Ishikawa (cell line): ENCODE measurements at regions not wholly inside any gene's neighbourhood (a gene's known extent, or its start where the extent isn't known, plus 50 kb on each side); places are given as distances from the start of the nearest gene placed in this dataset.

ENCODE experiments used
- CEBPB ChIP-seq: IDR thresholded peaks from 2 replicates; pipeline ENCODE4 v1.6.1; 2012
- CREB1 ChIP-seq: IDR thresholded peaks from 2 replicates; pipeline ENCODE4 v1.6.1; 2012; ENCODE audit warnings: low read depth
- EGR1 ChIP-seq: IDR thresholded peaks from 2 replicates; pipeline ENCODE4 v1.6.1; 2012
- EP300 ChIP-seq: IDR thresholded peaks from 2 replicates; pipeline ENCODE4 v1.6.1; 2012; ENCODE audit warnings: borderline replicate concordance
- FOXM1 ChIP-seq: IDR thresholded peaks from 2 replicates; pipeline ENCODE4 v1.6.1; 2012; ENCODE audit warnings: low read depth, borderline replicate concordance
- MAX ChIP-seq: IDR thresholded peaks from 2 replicates; pipeline ENCODE4 v1.6.1; 2012
- NFIC ChIP-seq: IDR thresholded peaks from 2 replicates; pipeline ENCODE4 v1.6.1; 2012
- RAD21 ChIP-seq: IDR thresholded peaks from 2 replicates; pipeline ENCODE4 v1.6.1; 2012; ENCODE audit warnings: low read depth
- TAF1 ChIP-seq: IDR thresholded peaks from 2 replicates; pipeline ENCODE4 v1.6.1; 2012; ENCODE audit warnings: low read depth, mild to moderate bottlenecking
- TCF12 ChIP-seq: IDR thresholded peaks from 2 replicates; pipeline ENCODE4 v1.6.1; 2012; ENCODE audit warnings: low read depth
- TEAD4 ChIP-seq: IDR thresholded peaks from 2 replicates; pipeline ENCODE4 v1.6.1; 2012
- USF1 ChIP-seq: IDR thresholded peaks from 2 replicates; pipeline ENCODE4 v1.6.1; 2012
- YY1 ChIP-seq: IDR thresholded peaks from 2 replicates; pipeline ENCODE4 v1.6.1; 2012; ENCODE audit warnings: low read depth
- ZBTB7A ChIP-seq: IDR thresholded peaks from 2 replicates; pipeline ENCODE4 v1.6.1; 2012; ENCODE audit warnings: low read depth
- TF ChIP-seq, protein P1 (sequence below): IDR thresholded peaks from 2 replicates; pipeline ENCODE4 v1.6.1; 2012; ENCODE audit warnings: low read depth, mild to moderate bottlenecking

DNA sequence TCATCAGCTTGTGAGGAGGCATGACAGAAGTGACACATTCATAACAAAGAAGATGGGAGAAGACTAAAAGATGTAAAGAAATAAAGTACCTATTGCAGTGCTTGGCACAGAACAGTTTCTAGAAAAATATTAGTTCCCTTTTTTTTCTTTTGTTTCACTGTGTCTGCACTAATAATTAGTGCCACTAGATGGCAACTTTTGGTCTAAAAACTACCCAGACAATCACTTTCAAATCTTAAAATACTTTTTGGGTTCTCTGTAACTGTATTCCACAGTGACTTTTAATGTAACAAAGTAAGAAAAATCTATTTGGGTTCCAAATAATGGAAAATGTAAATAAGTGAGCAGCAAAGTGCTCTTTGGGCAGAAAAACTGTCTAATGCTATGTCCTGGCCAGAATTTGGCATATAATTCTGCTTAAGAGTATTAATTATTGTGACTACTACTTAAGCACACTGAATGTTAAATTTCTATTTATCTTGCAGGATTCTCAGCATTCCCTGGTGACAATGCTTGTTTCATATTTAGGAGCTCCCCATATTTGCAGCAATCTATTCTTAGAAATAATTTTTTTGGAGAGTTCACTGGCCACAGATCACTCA is 134.8 kb upstream of the KIF5B start:
- TF ChIP-seq RAD21 (peak; percentile 60), USF1 (no peak)

DNA sequence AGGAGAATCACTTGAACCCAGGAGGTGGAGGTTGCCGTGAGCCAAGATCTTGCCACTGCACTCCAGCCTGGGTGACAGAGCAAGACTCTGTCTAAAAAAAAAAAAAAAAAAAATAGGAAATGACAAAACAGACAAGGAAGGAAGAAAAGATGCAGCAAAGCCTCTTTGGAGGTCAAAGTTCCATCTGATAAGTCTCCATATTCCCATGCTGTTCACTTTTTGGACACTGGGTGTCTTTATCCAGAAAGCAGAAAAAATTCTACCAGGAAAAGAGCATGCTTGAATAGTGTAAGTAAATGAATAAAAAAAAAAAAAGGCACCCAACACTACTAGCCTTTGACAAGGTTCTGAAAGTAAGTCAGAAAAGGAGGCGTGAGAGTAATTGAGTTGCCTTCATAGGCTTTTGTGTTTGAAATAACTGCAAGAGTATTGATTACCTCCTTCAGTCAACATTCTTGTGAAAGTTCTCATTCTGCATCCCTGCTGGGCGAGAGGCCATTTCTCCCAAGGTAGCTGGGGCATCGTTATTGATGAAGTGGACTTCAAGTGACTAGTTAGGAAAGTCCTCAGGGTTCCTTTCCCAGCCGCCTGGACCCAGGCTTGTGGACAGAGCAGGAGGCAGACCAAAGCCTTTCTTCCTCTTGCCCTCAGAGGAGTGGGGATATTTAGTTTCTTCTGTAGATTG is 133.3 kb upstream of the KIF5B start:
- TF ChIP-seq ZBTB7A: no peak
- TF ChIP-seq TAF1: no peak
- TF ChIP-seq USF1: no peak
- no peak for TF ChIP-seq EP300
- no peak for TF ChIP-seq TEAD4
- no peak for TF ChIP-seq FOXM1
- TF ChIP-seq EGR1: no peak
- TF ChIP-seq, protein P1, sequence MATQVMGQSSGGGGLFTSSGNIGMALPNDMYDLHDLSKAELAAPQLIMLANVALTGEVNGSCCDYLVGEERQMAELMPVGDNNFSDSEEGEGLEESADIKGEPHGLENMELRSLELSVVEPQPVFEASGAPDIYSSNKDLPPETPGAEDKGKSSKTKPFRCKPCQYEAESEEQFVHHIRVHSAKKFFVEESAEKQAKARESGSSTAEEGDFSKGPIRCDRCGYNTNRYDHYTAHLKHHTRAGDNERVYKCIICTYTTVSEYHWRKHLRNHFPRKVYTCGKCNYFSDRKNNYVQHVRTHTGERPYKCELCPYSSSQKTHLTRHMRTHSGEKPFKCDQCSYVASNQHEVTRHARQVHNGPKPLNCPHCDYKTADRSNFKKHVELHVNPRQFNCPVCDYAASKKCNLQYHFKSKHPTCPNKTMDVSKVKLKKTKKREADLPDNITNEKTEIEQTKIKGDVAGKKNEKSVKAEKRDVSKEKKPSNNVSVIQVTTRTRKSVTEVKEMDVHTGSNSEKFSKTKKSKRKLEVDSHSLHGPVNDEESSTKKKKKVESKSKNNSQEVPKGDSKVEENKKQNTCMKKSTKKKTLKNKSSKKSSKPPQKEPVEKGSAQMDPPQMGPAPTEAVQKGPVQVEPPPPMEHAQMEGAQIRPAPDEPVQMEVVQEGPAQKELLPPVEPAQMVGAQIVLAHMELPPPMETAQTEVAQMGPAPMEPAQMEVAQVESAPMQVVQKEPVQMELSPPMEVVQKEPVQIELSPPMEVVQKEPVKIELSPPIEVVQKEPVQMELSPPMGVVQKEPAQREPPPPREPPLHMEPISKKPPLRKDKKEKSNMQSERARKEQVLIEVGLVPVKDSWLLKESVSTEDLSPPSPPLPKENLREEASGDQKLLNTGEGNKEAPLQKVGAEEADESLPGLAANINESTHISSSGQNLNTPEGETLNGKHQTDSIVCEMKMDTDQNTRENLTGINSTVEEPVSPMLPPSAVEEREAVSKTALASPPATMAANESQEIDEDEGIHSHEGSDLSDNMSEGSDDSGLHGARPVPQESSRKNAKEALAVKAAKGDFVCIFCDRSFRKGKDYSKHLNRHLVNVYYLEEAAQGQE: no peak

- no peak for TF ChIP-seq TCF12
Observed at GRCh38 chr10:32187686-32188085, 131.5 kb upstream of the KIF5B start.

GRCh38 chr10:32182476-32182875 is 126.3 kb upstream of the KIF5B start:
- TF ChIP-seq YY1 (no peak), TAF1 (no peak), FOXM1 (no peak), RAD21 (no peak), USF1 (no peak), CEBPB (no peak), CREB1 (no peak), TEAD4 (no peak), EP300 (no peak)
- TF ChIP-seq, protein P1: no peak

GRCh38 chr10:32180390-32181280 is 124.4 kb upstream of the KIF5B start:
- no peak for TF ChIP-seq TCF12
- no peak for TF ChIP-seq MAX
- TF ChIP-seq, protein P1: no peak
- no peak for TF ChIP-seq NFIC
- no peak for TF ChIP-seq ZBTB7A
- TF ChIP-seq CEBPB: no peak
- TF ChIP-seq TEAD4: no peak
- no peak for TF ChIP-seq EP300
- no peak for TF ChIP-seq TAF1
- TF ChIP-seq EGR1: no peak
- no peak for TF ChIP-seq RAD21
- no peak for TF ChIP-seq USF1
- TF ChIP-seq YY1: no peak
- no peak for TF ChIP-seq FOXM1
- TF ChIP-seq CREB1: no peak
